ENCODE measurements at regions not wholly inside any gene's neighbourhood (a gene's known extent, or its start where the extent isn't known, plus 50 kb on each side); places are given as distances from the start of the nearest gene placed in this dataset.

- TF ChIP-seq CTCF (IDR thresholded peaks at IDR 0.05) (no peak), RAD21 (IDR thresholded peaks at IDR 0.05; ENCODE audit: low read length) (no peak), ZBTB33 (IDR thresholded peaks at IDR 0.05; ENCODE audit: borderline replicate concordance, low read depth) (no peak), SIN3A (IDR thresholded peaks at IDR 0.05; ENCODE audit: borderline replicate concordance, low read depth, low read length) (no peak), POLR2AphosphoS5 (IDR thresholded peaks at IDR 0.05; ENCODE audit: low read depth, low read length) (no peak)
These were observed 94.2 kb downstream of the PRKAB2 start for GRCh38 chr1:147077936-147078605.

All from SK-N-SH (cell line).